Psoas muscle (tissue), 7 donors: ENCODE measurements at regions not wholly inside any gene's neighbourhood (a gene's known extent, or its start where the extent isn't known, plus 50 kb on each side); places are given as distances from the start of the nearest gene placed in this dataset.

Experiments used
- ATAC-seq, 4 donors: fragments of 200-7000 bp; cut with Tn5 transposase; one replicate each; pipeline ENCODE4 v1.9.1; 2020; ENCODE audit warnings: moderate library complexity in 3 of 4, mild to moderate bottlenecking in 2 of 4
- DNase-seq, 2 donors: peaks; one replicate each; pipeline ENCODE4 v3.0.0-alpha.2; 2020
- H3K27ac ChIP-seq: fragments of 200-600 bp; one replicate; pipeline ENCODE4 v1.8.0; 2022
- H3K27me3 ChIP-seq, 3 donors: fragments of 200-600 bp in 1 of 3; one replicate each; pipeline versions ENCODE4 v1.6.1 to v1.8.0; 2013 to 2022; ENCODE audit warnings: low read length in 2 of 3, mild to moderate bottlenecking in 2 of 3, moderate library complexity in 1 of 3; ENCODE audit not compliant: insufficient read depth in 3 of 3
- H3K36me3 ChIP-seq, 2 donors: fragments of 200-600 bp in 1 of 2; one replicate each; pipeline versions ENCODE4 v1.6.1 to v1.8.0; 2013 to 2022; ENCODE audit warnings: low read depth in 1 of 2, mild to moderate bottlenecking in 1 of 2, moderate library complexity in 1 of 2; ENCODE audit not compliant: insufficient read depth in 1 of 2
- H3K4me1 ChIP-seq: fragments of 200-600 bp; one replicate; pipeline ENCODE4 v1.8.0; 2022
- H3K4me3 ChIP-seq: fragments of 200-600 bp; one replicate; pipeline ENCODE4 v1.8.0; 2022; ENCODE audit warnings: mild to moderate bottlenecking
- H3K9me3 ChIP-seq: fragments of 200-600 bp; one replicate; pipeline ENCODE4 v1.8.0; 2022
- WGBS, 3 donors: extraction: QIAGEN DNeasy Blood & Tissue Kit; methylation state at CpG; one replicate each; pipeline versions ENCODE4 v1.1.6 to v1.1.7; 2013; 5-methylcytosine and 5-hydroxymethylcytosine counted together
- intact Hi-C, 2 donors: fragments of 100-400 bp; cut with DNase I; formaldehyde crosslinking; loops; one replicate each; pipeline versions ENCODE4 v1.11.0 to v1.14.2; 2022
- TF ChIP-seq, protein P1 (sequence below): fragments of 200-600 bp; IDR thresholded peaks from one replicate; pipeline ENCODE4 v1.8.0; 2022; ENCODE audit warnings: antibody characterized with exemption
- donor health status: healthy with polysubstance abuse.
- donor health status: DM: no; HTN: no; CAD: no; lungs with moderate emphysema.
- donor health status: Bipolar disorder and iron deficiency.
- donor health status: healthy.
- donor health status: DM: yes; HTN: yes; CAD: no.
- donor health status: DM: no; HTN: no; CAD: no.
- donor health status: DM: yes; HTN: yes; CAD: no.

- DNase-seq: no peak
- no peaks in the 10 kb centered on the region for H3K9me3 ChIP-seq
- H3K4me3 ChIP-seq: no peak overlapping the region
- no peaks in the 10 kb centered on the region for H3K4me1 ChIP-seq
- 90 to 93% (median 90%) methylated on average over 2 of the region's 2 CpGs for WGBS, 3 donors
- TF ChIP-seq, protein P1, sequence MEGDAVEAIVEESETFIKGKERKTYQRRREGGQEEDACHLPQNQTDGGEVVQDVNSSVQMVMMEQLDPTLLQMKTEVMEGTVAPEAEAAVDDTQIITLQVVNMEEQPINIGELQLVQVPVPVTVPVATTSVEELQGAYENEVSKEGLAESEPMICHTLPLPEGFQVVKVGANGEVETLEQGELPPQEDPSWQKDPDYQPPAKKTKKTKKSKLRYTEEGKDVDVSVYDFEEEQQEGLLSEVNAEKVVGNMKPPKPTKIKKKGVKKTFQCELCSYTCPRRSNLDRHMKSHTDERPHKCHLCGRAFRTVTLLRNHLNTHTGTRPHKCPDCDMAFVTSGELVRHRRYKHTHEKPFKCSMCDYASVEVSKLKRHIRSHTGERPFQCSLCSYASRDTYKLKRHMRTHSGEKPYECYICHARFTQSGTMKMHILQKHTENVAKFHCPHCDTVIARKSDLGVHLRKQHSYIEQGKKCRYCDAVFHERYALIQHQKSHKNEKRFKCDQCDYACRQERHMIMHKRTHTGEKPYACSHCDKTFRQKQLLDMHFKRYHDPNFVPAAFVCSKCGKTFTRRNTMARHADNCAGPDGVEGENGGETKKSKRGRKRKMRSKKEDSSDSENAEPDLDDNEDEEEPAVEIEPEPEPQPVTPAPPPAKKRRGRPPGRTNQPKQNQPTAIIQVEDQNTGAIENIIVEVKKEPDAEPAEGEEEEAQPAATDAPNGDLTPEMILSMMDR: no peak
- no peaks in the 10 kb centered on the region for H3K27me3 ChIP-seq
- no peaks in the 10 kb centered on the region for H3K36me3 ChIP-seq
- H3K27ac ChIP-seq: no peak overlapping the region
- ATAC-seq: no peak
- intact Hi-C loops: no loop called here
Observed at GRCh38 chr3:102031834-102032233, 182.5 kb downstream of the NFKBIZ start.

DNA sequence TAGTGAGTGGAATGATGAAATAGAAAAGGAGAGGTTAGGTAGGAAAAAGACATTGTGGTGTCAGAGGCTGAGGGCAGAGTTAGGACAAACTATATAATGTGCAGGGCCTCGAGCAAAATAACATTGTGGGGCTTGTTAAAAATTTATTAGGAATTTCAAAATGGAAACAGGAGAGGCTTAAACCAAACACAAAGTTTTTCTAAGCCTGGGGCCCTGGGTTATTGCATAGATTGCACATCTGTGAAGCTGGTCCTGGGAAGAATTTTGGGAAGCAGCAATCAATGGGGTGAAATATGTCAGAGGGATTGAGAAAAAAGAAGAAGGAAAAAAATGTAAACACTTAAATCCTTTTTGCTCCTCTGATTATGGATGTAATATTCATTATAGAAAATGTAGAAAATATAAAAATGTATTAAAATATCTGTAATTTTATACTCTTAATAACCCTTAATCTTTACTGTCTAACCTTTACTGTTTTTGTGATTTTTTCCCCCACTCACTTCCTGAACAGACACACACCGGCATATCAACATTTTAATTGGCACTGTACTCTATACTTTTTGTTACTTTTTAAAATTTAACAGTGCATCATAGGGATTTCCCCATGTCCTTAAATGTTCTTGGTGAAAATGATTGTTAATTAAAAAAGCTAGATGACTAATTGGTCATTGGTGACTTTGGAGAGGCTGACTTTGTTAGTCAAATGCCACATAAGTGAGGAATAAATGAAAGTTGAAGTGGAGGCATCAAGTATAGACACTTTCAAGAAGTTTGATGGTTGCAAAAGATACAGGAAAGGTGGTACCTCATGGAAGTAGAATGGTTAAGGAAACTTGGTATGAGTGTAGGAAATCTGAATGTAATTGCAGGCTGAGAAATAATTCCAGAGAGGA lies 183.4 kb downstream of the NFKBIZ start:
- TF ChIP-seq, protein P1: no peak
- DNase-seq (no peak), ATAC-seq (no peak)
- no peaks in the 10 kb centered on the region for H3K27me3 ChIP-seq
- no peaks in the 10 kb centered on the region for H3K4me1 ChIP-seq
- H3K4me3 ChIP-seq: no peak overlapping the region
- no peak overlapping the region for H3K27ac ChIP-seq
- intact Hi-C loops: no loop called here
- WGBS, 3 donors: 73 to 82% (median 78%) methylated on average over 2 of the region's 2 CpGs
- H3K9me3 ChIP-seq: no peaks in the 10 kb centered on the region
- H3K36me3 ChIP-seq: no peaks in the 10 kb centered on the region

GRCh38 chr3:102034639-102035451 lies 185.5 kb downstream of the NFKBIZ start:
- Histone ChIP-seq H3K27me3 (no peaks in the 10 kb centered on the region), H3K27ac (no peak overlapping the region), H3K9me3 (no peaks in the 10 kb centered on the region), H3K4me1 (no peaks in the 10 kb centered on the region), H3K36me3 (no peaks in the 10 kb centered on the region), H3K4me3 (no peak overlapping the region)
- WGBS, 3 donors: 80 to 87% (median 83%) methylated on average over 3 of the region's 3 CpGs
- ATAC-seq: no peak
- TF ChIP-seq, protein P1: no peak
- DNase-seq: no peak
- intact Hi-C loops: no loop called here

DNA sequence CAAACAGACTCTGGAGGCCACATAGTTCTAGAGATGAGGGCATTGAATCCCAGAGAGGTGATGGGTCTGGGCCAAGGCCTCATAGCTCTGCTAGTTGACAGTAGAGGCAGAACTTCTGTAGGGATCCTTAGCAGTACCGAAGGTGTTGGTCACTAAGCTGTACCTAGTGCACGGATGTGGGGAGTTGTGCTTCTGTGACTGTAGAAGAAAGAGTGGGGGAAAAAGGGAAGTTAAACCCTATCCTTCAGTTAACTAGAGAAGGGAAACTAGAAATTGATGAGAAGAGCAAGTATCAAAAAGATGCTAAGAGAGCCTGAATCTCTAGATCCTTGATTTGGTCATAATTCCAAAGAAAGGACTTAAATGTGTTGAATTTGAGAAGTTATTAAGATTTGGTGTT lies 186.7 kb downstream of the NFKBIZ start:
- H3K4me1 ChIP-seq: no peaks in the 10 kb centered on the region
- WGBS, 3 donors: 96 to 98% (median 97%) methylated on average over 2 of the region's 2 CpGs
- DNase-seq (no peak), ATAC-seq (no peak)
- no peaks in the 10 kb centered on the region for H3K27me3 ChIP-seq
- TF ChIP-seq, protein P1: no peak
- no peak overlapping the region for H3K27ac ChIP-seq
- no peaks in the 10 kb centered on the region for H3K36me3 ChIP-seq
- no peak overlapping the region for H3K4me3 ChIP-seq
- intact Hi-C loops: no loop called here
- no peaks in the 10 kb centered on the region for H3K9me3 ChIP-seq
